GM12878 (cell line): ENCODE measurements at regions not wholly inside any gene's neighbourhood (a gene's known extent, or its start where the extent isn't known, plus 50 kb on each side); places are given as distances from the start of the nearest gene placed in this dataset.

Experiments
- ATAC-seq: fragments of 200-7000 bp; cut with Tn5 transposase; 3 replicates; pipeline ENCODE4 v1.9.1; 2020; ENCODE audit warnings: mild to moderate bottlenecking, moderate library complexity
- BruUV-seq: library from RNA; stranded (reverse); fragments of 400-500 nt; replicated peaks from 2 replicates; lab custom pipeline; 2021; lab: Mats Ljungman, UMichigan
- CTCF ChIA-PET: fragments of 300-600 bp; sonication (Branson Sonifier 250); formaldehyde crosslinking; extraction: SDS; loops from one replicate; lab custom pipeline; 2021; ENCODE audit warnings: inconsistent platforms; lab: Yijun Ruan, JAX
- POLR2A ChIA-PET: fragments of 350-600 bp; formaldehyde crosslinking; extraction: SDS; loops from one replicate; lab custom pipeline; 2021; ENCODE audit warnings: inconsistent platforms; lab: Charles Lee
- RAD21 ChIA-PET: fragments of 300-600 bp; sonication (Branson Sonifier 250); formaldehyde crosslinking; loops from one replicate; lab custom pipeline; 2023; ENCODE audit warnings: antibody characterized with exemption; ENCODE audit not compliant: unreplicated experiment; lab: Charles Lee
- SMC1A ChIA-PET: fragments of 300-600 bp; sonication (Branson Sonifier 250); formaldehyde crosslinking; loops from one replicate; lab custom pipeline; 2023; ENCODE audit not compliant: unreplicated experiment, uncharacterized antibody; lab: Charles Lee
- DNase-seq: peaks from one replicate; pipeline ENCODE4 v3.0.0-alpha.2; 2011; ENCODE audit warnings: low read depth, low spot score
- FAIRE-seq: peaks from 3 replicates; lab custom pipeline; 2011; peaks lifted over from hg19 to GRCh38; lab: Jason Lieb, UNC
- H2AFZ ChIP-seq: 2 replicates; pipeline ENCODE4 v1.6.0; 2011; ENCODE audit warnings: low read depth, low read length, control low read depth; ENCODE audit not compliant: control insufficient read depth
- H3K27ac ChIP-seq: 2 replicates; pipeline ENCODE4 v1.5.1; 2011; ENCODE audit warnings: control low read depth; ENCODE audit not compliant: control insufficient read depth, insufficient read depth
- H3K27me3 ChIP-seq, 2 experiments: replicated peaks in 1 of 2; 2 replicates each; pipeline versions ENCODE4 v1.6.0 to v1.6.1; 2011; ENCODE audit warnings: low read length in 1 of 2; ENCODE audit not compliant: control insufficient read depth in 2 of 2, insufficient read depth in 2 of 2
- H3K36me3 ChIP-seq, 2 experiments: 2 replicates each; pipeline ENCODE4 v1.5.1; 2011; ENCODE audit warnings: low read length in 1 of 2; ENCODE audit not compliant: control insufficient read depth in 2 of 2, insufficient read depth in 2 of 2
- H3K4me1 ChIP-seq: 2 replicates; pipeline ENCODE4 v1.6.1; 2011; ENCODE audit warnings: mild to moderate bottlenecking, low read length, moderate library complexity, mixed read lengths; ENCODE audit not compliant: control insufficient read depth, insufficient read depth
- H3K4me2 ChIP-seq: 2 replicates; pipeline ENCODE4 v1.6.0; 2011; ENCODE audit warnings: control low read depth; ENCODE audit not compliant: control insufficient read depth, insufficient read depth
- H3K4me3 ChIP-seq: fragments of 200-600 bp; sonication (generic); 2 replicates; pipeline ENCODE4 v1.5.1; 2016
- H3K79me2 ChIP-seq: 2 replicates; pipeline ENCODE4 v1.6.0; 2011; ENCODE audit warnings: low read length; ENCODE audit not compliant: control insufficient read depth, insufficient read depth
- H3K9ac ChIP-seq: 2 replicates; pipeline ENCODE4 v1.8.0; 2011; ENCODE audit warnings: low read length, control low read depth, mixed read lengths; ENCODE audit not compliant: control insufficient read depth, insufficient read depth
- H3K9me3 ChIP-seq: replicated peaks from 3 replicates; pipeline ENCODE4 v1.5.1; 2011; ENCODE audit warnings: mild to moderate bottlenecking, low read length; ENCODE audit not compliant: control insufficient read depth, insufficient read depth
- H4K20me1 ChIP-seq: 2 replicates; pipeline ENCODE4 v1.6.0; 2011; ENCODE audit not compliant: control insufficient read depth, insufficient read depth
- JUNB ChIP-seq: IDR thresholded peaks from 2 replicates; pipeline ENCODE4 v1.6.1; 2016; ENCODE audit warnings: antibody characterized with exemption, mild to moderate bottlenecking
- KLF5 ChIP-seq: fragments of 450-650 bp; IDR thresholded peaks from 2 replicates; pipeline ENCODE4 v1.6.1; 2014; ENCODE audit warnings: mild to moderate bottlenecking; ENCODE audit not compliant: partially characterized antibody
- NFXL1 ChIP-seq: fragments of 450-650 bp; IDR thresholded peaks from 2 replicates; pipeline ENCODE4 v1.6.1; 2017; ENCODE audit warnings: antibody characterized with exemption, mild to moderate bottlenecking, borderline replicate concordance
- PAX8 ChIP-seq: fragments of 450-650 bp; IDR thresholded peaks from 2 replicates; pipeline ENCODE4 v1.6.1; 2017; ENCODE audit warnings: mild to moderate bottlenecking, moderate library complexity
- TBL1XR1 ChIP-seq: IDR thresholded peaks from 2 replicates; pipeline ENCODE4 v1.6.1; 2012; ENCODE audit warnings: low read depth, low read length, improper control_type of control experiment
- TCF3 ChIP-seq: IDR thresholded peaks from 2 replicates; pipeline ENCODE4 v1.6.1; 2012; ENCODE audit warnings: low read depth, mild to moderate bottlenecking, low read length, borderline replicate concordance; ENCODE audit not compliant: insufficient read depth
- TCF7 ChIP-seq: IDR thresholded peaks from 2 replicates; pipeline ENCODE4 v1.6.1; 2014; ENCODE audit warnings: antibody characterized with exemption, borderline replicate concordance
- WGBS: methylation state at CpG from one replicate; pipeline ENCODE4 v1.1.6; 2016; ENCODE audit warnings: low lambda C conversion rate; ENCODE audit not compliant: insufficient replicate concordance, insufficient coverage; ENCODE audit errors: missing lambda C conversion rate; 5-methylcytosine and 5-hydroxymethylcytosine counted together
- in situ Hi-C: fragments of 300-500 bp; cut with MboI; formaldehyde crosslinking; loops from 9 replicates; pipeline ENCODE4 v1.14.3; 2018; ENCODE audit warnings: mixed read lengths
- intact Hi-C: fragments of 100-400 bp; cut with micrococcal nuclease; formaldehyde crosslinking; loops from one replicate; pipeline ENCODE4 v1.14.2; 2022; ENCODE audit not compliant: unreplicated experiment
- TF ChIP-seq, protein P1 (sequence below): fragments of 450-650 bp; IDR thresholded peaks from 2 replicates; pipeline ENCODE4 v1.6.1; 2016; ENCODE audit warnings: mild to moderate bottlenecking, moderate library complexity, borderline replicate concordance

DNA sequence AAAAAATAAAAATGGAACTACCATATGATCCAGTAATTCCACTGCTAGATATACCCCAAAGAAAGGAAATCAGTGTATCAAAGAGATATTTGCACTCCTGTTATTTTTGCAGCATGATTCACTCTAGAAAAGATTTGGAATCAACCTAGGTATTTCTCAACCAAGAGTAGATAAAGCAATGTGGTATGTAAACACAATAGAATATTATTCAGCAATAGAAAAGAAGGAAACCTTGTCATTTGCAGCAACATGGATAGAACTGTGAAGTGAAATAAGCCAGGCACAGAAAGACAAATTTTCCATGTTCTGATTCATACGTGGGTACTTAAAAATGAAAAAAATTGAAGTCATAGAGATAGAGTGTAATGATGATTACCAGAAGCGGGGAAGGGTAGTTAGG is 362.3 kb upstream of the EPHA5 start:
- CTCF ChIA-PET = no interaction called here
- WGBS = 23% methylated on average over 2 of the region's 2 CpGs
- POLR2A ChIA-PET = no interaction called here
- H3K4me1 ChIP-seq = no peaks in the 10 kb centered on the region
- ATAC-seq (no peak), DNase-seq (no peak), FAIRE-seq (no peak)
- BruUV-seq = no TSS peak
- TF ChIP-seq KLF5 = no peak
- TF ChIP-seq TCF3 = no peak
- TF ChIP-seq PAX8 = no peak
- TF ChIP-seq TBL1XR1 = no peak
- TF ChIP-seq, protein P1, sequence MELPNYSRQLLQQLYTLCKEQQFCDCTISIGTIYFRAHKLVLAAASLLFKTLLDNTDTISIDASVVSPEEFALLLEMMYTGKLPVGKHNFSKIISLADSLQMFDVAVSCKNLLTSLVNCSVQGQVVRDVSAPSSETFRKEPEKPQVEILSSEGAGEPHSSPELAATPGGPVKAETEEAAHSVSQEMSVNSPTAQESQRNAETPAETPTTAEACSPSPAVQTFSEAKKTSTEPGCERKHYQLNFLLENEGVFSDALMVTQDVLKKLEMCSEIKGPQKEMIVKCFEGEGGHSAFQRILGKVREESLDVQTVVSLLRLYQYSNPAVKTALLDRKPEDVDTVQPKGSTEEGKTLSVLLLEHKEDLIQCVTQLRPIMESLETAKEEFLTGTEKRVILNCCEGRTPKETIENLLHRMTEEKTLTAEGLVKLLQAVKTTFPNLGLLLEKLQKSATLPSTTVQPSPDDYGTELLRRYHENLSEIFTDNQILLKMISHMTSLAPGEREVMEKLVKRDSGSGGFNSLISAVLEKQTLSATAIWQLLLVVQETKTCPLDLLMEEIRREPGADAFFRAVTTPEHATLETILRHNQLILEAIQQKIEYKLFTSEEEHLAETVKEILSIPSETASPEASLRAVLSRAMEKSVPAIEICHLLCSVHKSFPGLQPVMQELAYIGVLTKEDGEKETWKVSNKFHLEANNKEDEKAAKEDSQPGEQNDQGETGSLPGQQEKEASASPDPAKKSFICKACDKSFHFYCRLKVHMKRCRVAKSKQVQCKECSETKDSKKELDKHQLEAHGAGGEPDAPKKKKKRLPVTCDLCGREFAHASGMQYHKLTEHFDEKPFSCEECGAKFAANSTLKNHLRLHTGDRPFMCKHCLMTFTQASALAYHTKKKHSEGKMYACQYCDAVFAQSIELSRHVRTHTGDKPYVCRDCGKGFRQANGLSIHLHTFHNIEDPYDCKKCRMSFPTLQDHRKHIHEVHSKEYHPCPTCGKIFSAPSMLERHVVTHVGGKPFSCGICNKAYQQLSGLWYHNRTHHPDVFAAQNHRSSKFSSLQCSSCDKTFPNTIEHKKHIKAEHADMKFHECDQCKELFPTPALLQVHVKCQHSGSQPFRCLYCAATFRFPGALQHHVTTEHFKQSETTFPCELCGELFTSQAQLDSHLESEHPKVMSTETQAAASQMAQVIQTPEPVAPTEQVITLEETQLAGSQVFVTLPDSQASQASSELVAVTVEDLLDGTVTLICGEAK = no peak
- TF ChIP-seq JUNB = no peak
- no peak for TF ChIP-seq NFXL1
- no peak for TF ChIP-seq TCF7
- no peaks in the 10 kb centered on the region for H3K9me3 ChIP-seq
- in situ Hi-C loops (no loop called here), intact Hi-C loops (no loop called here)
- H3K79me2 ChIP-seq = no peaks in the 10 kb centered on the region
- no peak overlapping the region for H3K4me2 ChIP-seq
- SMC1A ChIA-PET = no interaction called here
- no peaks in the 10 kb centered on the region for H3K36me3 ChIP-seq
- H2AFZ ChIP-seq = no peak overlapping the region
- RAD21 ChIA-PET = no interaction called here
- no peaks in the 10 kb centered on the region for H4K20me1 ChIP-seq
- H3K9ac ChIP-seq = no peak overlapping the region
- H3K27ac ChIP-seq = no peak overlapping the region
- no peak overlapping the region for H3K4me3 ChIP-seq
- H3K27me3 ChIP-seq = no peaks in the 10 kb centered on the region
